ENCODE measurements at regions not wholly inside any gene's neighbourhood (a gene's known extent, or its start where the extent isn't known, plus 50 kb on each side); places are given as distances from the start of the nearest gene placed in this dataset.

DNA sequence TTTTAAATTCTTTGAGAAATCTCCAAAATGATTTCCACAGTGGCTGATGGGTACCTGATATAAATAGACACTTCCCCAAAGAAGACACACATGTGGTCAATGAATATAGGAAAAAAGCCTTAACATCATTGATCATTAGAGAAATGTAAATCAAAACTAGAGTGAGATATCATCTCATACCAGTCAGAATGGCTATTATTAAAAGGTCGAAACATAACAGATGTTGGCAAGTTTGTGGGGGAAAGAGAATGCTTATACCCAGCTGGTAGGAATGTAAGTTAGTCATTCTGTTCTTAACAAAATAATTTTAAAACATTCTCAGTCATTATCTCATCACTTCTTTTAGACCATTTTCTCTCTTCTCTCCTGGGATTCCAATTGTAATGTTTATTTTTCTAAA is 1666.0 kb upstream of the ACO1 start:
- ATAC-seq, result no peak
- intact Hi-C loops (cut with DNase I), result no loop called here
- DNase-seq (ENCODE audit: missing footprints), result no peak

DNA sequence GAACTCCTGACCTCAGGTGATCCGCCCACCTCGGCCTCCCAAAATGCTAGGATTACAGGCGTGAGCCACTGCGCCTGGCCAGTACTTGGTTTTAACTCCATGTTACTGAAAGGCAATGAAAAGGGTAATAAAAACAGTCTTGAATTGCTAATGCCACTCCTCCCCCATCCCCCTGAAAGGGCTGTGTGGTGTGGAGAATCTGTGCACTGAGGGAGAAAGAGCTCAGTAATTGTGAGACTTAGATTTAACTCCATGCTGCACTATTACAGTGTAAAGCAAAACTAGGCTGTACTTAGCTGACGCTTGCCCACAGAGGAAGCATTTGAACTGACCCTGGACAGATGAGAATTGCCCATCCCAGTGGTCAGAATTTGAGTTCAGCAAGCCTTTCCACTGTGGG is 1662.4 kb upstream of the ACO1 start:
- no peak for ATAC-seq
- DNase-seq (ENCODE audit: missing footprints), result no peak
- intact Hi-C loops (cut with DNase I), result no loop called here

DNA sequence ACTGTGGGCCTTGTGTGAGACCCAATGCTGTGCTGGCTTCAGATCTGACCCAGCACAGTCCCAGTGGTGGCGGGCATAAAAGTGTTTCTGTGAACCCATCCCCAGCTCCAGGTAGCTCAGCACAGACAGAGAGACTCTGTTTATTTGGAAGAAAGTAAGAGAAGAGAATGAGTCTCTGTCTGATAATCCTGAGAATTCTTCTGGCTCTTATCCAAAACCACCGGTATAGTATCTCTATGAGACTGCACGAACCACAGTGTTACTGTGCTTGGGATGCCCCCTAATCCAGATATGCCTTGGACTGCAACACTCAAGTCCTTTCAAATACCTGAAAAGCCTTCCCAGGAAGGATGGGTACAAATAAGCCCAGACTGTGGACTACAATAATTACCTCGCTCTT is 1660.8 kb upstream of the ACO1 start:
- DNase-seq (ENCODE audit: missing footprints), result no peak
- intact Hi-C loops (cut with DNase I), result no loop called here
- ATAC-seq, result no peak

DNA sequence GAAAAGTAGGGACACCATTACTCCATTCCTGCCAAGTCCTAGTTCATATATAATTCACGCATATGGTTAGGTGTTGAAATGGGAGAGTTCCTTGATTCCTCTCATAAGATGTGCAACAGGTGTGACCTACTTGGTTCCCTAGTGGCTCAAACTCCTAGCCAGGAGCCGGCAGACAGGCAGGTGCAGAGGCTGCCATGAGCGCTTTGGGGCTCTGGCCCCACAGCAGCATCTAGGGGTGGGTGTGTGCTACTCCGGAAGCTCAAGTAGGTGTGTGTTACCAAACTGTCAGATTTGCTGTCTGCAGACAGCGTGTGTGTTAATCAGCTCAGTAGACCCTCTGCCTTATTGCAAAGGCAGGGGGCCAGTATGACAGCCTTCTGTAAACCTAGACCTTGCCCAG is 1652.4 kb upstream of the ACO1 start:
- intact Hi-C loops (cut with DNase I), result no loop called here
- no peak for ATAC-seq
- no peak for DNase-seq (ENCODE audit: missing footprints)

DNA sequence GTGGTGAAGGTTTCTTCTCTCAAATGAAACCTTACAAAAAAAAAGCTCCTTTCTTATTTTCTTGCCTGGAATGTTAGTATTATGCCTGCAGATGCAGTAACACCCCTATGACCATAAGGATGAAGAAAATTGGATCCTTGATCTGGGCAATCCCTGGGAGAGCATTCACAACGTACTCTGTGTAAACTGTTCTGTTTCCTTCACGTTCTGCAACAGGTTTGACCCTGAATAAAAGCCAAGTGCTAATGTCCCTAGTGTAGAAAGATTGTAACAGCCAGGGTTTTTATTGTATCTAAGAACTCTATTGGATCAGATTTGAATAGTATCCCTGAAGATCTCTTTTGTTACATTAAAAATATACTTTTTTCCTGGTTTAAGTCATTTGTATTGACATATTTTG is 1639.6 kb upstream of the ACO1 start:
- intact Hi-C loops (cut with DNase I), result no loop called here
- ATAC-seq (no peak), DNase-seq (ENCODE audit: missing footprints) (no peak)

DNA sequence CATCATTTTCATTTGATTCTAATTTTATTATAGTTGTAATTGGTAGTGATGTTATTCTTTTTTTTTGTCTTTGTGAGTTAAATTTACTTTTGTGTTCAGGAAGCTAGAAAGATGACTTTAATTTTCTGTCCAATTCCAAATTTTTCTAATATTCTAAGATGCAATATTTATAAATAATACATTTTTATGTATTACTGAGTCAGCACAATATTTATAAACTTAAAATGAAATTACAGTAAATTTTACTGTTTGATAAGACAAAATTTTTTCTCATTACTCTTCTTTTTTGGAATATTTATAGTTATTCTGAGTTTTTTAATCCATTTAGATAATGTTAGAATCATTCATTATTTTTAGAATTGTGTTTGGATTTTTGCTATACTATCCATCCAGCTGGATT is 1637.9 kb upstream of the ACO1 start:
- intact Hi-C loops (cut with DNase I), result no loop called here
- no peak for ATAC-seq

DNA sequence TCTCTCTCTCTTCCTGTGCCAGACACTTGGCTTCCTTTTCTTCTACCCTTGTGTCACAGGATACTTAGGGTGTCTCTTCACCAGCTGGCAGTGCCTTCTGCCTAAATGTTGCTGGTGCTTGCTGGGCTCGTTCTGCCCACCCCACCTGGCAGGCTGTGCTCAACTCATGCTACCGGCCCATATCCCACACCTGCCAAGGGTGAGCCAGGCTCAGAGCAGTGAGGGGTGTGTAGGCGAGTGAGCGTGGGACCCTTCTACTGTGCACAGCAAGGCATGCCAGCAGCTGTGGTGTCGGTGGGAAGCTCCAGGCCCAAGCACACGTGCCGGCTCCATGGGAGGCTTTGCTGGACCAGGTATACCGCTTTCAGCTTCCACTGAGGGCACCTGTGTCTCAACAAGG is 1626.7 kb upstream of the ACO1 start:
- DNase-seq (ENCODE audit: missing footprints) (peak; percentile 33), ATAC-seq (no peak)
- intact Hi-C loops (cut with DNase I), result no loop called here

More for the DNA sequence above, 1637.9 kb upstream of the ACO1 start:
- no peak for DNase-seq (ENCODE audit: missing footprints)

DNA sequence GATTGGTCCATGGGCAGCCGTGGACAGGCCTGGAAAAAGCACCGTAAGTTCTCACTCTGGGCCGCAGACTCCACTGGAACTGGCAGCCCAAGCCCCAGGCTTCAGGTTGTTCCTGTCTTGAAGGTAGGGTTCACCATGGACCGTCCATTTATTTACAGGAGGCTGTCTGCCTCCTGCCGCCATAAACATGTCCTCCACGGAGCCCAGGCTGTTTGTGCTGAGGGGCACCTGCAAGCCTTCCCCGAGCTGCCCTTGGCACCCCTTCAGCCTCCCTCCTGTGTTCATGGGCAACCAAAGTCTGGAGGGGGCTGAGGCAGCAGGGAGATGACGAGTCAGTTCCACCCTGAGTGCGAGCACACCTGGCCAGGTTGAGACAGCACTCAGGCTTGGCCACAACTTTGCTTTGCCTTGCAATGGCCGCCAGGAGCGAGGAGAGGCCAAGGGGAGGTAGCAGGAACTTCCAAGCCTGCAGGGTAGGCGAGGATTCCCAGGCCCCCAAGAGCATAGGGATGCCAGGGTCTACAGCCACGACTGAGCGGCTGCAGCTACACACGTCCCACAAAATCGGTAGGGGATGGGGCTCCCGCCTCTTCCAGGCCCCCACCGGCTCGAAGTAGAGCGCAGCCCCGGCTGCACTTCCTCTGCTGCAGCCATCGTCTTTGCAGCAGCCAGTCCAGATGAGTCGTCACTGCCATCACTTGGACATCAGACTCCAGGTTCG is 1625.6 kb upstream of the ACO1 start:
- intact Hi-C loops (cut with DNase I), result no loop called here
- ATAC-seq (peak; percentile 13), DNase-seq (ENCODE audit: missing footprints) (peak; percentile 39)

DNA sequence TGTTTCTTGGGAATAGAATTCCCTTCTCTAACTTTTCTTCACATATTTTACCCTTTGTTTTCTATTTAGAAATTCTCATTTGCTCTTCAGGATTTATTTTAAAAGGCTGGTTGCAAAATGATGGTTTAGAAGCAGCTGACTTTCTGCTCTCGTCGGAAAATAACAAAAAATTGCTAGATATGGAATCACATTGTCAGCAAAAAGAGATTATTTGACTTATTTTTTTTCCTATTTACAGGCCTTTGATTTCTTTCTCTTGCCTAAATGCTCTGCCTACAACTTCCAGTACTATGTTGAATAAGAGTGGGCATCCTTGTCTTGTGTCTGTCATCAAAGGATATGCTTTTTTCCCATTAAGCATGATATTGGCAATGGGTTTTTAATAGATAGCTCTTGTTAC is 1619.1 kb upstream of the ACO1 start:
- DNase-seq (ENCODE audit: missing footprints) (no peak), ATAC-seq (no peak)
- intact Hi-C loops (cut with DNase I), result no loop called here

DNA sequence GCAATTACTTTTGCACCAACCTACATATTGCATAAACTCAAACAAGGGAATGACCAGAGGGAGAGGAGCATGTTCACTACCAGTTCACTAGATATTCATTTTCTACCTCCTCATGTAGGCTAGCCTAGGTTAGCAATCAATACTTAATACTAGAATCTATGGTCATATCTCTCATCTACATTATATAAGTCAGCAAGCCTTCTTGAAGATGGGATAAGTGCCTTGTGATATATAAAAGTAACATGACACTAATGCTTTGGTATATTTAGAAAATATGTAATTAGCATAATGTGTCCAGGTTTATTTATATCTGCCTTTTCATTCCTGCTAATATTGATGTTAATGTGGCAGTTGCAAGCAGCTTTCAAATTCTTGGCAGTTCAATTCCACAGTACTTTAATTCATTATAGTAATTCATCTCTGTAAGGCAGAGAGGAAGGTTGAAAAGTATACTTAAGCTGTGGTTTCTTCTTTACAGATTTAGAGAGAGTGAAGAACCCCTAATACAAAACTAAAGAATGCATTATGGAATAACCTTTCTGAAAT is 1613.2 kb upstream of the ACO1 start:
- ATAC-seq (no peak), DNase-seq (ENCODE audit: missing footprints) (no peak)
- intact Hi-C loops (cut with DNase I), result no loop called here

DNA sequence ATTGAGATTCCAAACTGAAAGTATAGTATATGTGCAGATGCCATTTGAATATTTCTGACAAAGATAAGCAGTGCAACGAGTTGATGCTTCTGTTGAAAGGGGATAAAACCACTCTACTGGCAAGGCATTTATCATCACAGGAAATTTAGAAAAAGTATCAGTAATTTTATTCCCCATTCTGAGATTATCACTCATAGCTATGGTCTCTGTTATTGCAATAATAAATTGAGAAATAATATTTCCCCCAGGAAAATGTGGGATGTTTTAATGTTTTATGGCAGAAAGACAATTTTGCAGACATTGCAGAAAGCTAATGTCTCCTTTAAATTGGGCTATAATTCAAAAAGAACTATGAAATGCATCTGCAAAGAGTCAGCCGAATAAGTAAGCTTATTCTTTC is 1612.7 kb upstream of the ACO1 start:
- no peak for DNase-seq (ENCODE audit: missing footprints)
- intact Hi-C loops (cut with DNase I), result no loop called here
- no peak for ATAC-seq

DNA sequence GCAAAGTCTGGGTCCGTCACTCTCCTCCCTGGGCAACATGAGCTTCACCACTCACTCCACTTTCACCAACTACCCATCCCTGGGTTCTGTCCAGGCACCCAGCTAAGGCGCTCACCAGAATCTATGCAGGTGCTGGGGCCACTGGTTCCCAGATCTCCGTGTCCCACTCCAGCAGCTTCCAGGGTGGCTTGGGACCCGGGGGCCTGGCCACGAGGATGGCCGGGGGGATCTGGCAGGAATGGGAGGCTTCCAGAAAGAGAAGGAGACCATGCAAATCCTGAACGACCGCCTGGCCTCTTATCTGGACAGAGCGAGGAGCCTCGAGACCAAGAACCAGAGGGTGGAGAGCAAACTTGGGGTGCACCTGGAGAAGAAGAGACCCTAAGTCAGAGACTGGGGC is 1611.0 kb upstream of the ACO1 start:
- intact Hi-C loops (cut with DNase I), result no loop called here
- DNase-seq (ENCODE audit: missing footprints) (no peak), ATAC-seq (no peak)

DNA sequence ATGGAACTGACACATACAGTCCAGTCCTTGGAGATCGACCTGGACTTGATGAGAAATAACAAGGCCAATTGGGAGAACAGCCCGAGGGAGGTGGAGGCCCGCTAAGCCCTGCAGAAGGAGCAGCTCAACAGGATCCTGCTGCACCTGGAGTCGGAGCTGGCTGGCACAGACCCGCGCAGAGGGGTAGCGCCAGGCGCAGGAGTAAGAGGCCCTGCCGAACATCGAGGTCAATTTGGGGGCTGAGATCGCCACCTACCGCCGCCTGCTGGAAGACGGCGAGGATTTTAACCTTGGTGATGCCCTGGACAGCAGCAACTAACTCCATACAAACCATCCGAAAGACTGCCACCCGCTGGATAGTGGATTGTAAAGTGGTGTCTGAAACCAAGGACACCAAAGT is 1610.1 kb upstream of the ACO1 start:
- ATAC-seq (no peak), DNase-seq (ENCODE audit: missing footprints) (peak; percentile 30)
- intact Hi-C loops (cut with DNase I), result no loop called here

DNA sequence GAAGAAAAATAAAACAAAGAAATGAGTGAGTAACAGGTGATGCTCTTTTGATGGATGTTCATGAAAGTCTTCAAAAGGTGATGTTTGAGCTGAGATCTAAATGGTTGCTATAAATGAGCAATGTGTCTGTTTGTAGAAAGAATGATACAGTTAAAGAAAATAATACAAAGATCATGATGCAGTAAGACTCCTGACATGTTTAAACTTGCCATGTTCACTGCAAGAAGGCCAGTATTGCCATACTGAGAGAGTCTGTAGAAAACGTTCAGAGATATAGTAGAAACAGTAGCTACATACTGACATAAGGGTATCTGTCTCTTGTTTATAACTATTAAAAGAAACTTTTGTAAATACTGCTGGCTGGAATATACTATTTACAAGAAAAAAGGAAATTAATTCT is 1609.2 kb upstream of the ACO1 start:
- ATAC-seq (no peak), DNase-seq (ENCODE audit: missing footprints) (no peak)
- intact Hi-C loops (cut with DNase I), result no loop called here

DNA sequence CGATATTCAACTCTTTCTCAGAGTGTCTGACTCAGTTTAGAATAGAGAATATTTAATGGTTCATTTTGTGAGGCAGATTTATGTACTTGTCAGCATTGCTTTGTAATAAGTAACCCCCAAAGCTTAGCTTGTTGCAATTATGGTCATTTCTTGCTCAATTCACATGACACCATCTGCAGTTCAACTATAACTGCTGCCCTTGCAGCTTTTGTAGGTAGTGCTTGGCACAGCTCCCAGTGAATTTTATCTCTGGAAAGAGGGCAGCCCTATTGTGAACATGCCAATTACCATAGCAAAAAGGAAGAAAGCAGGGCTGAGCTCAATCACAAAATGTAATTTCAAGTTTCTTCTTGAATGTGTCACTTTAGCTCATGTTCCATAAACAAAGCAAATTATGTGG is 1587.7 kb upstream of the ACO1 start:
- intact Hi-C loops (cut with DNase I), result no loop called here
- ATAC-seq, result no peak
- no peak for DNase-seq (ENCODE audit: missing footprints)

DNA sequence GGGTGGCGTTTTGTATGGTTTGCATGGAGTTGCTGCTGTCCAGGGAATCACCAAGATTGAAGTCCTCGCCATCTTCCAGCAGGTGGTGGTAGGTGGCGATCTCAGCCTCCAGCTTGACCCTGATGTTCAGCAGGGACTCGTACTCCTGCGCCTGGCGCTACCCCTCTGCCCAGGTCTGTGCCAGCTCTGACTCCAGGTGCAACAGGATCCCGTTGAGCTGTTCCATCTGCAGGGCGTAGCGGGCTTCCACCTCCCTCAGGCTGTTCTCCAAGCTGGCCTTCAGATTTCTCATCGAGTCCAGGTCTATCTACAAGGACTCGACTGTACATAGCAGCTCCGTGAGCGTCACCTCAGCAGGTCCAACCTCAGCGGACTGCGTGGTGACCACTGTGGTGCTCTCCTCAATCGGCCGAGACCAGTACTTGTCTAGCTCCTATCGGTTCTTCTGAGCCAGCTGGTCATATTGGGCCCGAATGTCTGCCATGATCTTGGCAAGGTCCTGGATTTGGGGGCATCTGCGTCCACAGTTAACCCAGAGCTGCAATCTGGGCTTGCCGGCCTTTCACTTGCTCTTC is 1584.8 kb upstream of the ACO1 start:
- intact Hi-C loops (cut with DNase I), result no loop called here
- DNase-seq (ENCODE audit: missing footprints), result no peak
- no peak for ATAC-seq

DNA sequence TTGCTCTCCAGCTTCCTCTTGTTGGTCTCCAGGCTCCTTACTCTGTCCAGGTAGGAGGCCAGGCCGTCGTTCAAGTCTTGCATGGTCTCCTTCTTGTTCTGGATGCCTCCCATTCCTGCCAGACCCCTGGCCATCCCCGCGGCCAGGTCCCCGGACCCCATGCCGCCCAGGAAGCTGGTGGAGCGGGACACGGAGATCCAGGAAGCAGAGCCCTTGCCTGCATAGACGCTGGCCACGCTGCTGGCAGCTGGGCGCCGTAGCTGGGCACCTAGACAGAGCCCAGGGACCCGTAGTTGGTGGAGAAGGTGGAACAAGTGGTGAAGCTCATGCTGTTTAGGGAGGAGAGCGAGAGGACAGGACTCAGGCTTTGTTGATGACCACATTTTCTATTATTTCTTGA is 1584.0 kb upstream of the ACO1 start:
- ATAC-seq (no peak), DNase-seq (ENCODE audit: missing footprints) (no peak)
- intact Hi-C loops (cut with DNase I), result no loop called here

DNA sequence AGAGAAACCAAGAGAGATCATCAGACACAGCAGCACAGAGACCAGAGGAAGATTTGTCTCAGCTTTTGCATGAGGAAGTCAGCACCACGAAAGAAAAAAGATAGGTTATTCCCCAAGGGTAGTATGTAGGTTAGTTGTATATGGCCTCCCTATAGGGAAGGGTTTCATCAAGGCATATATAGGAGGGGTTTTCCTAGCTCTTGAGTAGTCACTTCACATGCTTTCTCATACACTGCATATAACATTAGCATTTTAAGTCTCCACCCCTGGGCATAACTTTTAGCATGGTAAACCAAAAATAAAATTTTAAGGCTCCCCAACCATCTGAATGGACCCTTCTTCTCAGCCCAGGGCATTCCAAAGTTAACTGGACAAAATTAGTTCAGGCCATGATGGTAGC is 1571.6 kb upstream of the ACO1 start:
- ATAC-seq (no peak), DNase-seq (ENCODE audit: missing footprints) (no peak)
- intact Hi-C loops (cut with DNase I), result no loop called here

DNA sequence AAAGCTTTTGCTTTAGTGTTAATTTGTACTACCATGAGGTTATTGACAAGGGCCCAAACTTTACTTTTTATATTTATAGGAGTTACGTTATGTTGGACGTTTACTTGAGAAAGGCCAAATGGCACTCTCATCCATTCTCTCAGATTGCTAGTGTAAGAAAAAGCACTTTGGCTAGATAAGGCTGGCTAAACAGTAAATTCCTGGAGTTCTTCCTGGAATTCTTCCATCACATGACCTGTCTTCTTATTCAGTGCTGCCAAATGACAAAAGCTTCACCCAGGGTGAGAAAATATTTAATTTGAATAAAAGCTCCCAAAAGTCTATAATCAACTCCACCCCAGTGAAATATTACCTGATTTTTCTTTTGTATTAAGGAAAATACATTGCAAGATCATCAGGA is 1568.9 kb upstream of the ACO1 start:
- intact Hi-C loops (cut with DNase I), result no loop called here
- no peak for ATAC-seq
- DNase-seq (ENCODE audit: missing footprints), result no peak

DNA sequence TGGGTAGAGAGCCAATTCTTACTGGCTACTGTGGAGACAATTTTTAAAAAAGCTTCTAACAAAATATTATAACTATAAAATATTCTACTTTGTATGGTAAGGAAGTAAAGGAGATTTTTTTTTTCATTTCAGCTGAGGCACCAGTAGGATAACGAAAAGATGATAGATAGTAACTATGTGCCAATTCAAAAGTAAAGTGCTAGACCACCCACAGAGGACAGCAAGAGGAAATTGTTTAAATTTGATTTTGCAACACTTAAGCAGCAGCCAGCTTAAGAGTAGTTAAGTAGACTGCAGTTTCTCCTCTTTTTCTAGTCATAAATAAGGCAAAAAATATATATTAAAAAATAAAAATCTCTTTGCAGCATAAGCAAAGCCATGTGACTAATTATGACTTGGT is 1539.3 kb upstream of the ACO1 start:
- ATAC-seq, result no peak
- intact Hi-C loops (cut with DNase I), result no loop called here

DNA sequence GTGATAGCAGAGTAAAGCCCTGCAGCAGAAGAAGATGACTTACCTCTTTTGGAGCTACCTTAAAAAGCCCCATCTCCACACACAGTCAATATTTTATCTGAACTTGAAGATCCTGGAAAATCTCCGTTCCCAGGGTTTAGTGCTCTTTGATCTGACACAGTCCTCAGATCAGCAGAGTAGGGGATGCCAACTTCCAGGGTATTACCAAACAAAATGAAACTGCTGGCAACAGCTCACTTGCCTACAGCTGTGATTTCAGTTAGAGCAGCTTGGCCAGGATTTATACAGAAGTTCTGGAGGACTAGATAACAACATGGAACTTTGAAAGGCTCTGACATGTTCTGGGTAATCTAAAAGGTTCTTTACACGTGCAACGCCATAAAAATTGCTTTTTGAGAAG is 1537.8 kb upstream of the ACO1 start:
- DNase-seq (ENCODE audit: missing footprints), result no peak
- ATAC-seq, result no peak
- intact Hi-C loops (cut with DNase I), result no loop called here

More for the DNA sequence above, 1539.3 kb upstream of the ACO1 start:
- DNase-seq (ENCODE audit: missing footprints), result no peak

All from Right ventricle myocardium inferior (tissue), 1 donor.